Loucy (cell line): ENCODE measurements at regions not wholly inside any gene's neighbourhood (a gene's known extent, or its start where the extent isn't known, plus 50 kb on each side); places are given as distances from the start of the nearest gene placed in this dataset.

Experiments
- H2AFZ ChIP-seq: fragments of 200-600 bp; sonication (generic); 2 replicates; pipeline ENCODE4 v1.6.0; 2016; ENCODE audit warnings: antibody characterized with exemption, mild to moderate bottlenecking, low read length, moderate library complexity
- H3F3A ChIP-seq: fragments of 200-600 bp; 2 replicates; pipeline ENCODE4 v1.6.0; 2016; ENCODE audit warnings: antibody characterized with exemption, low read depth, mild to moderate bottlenecking
- H3K27me3 ChIP-seq: fragments of 200-600 bp; sonication (generic); 2 replicates; pipeline ENCODE4 v1.6.1; 2014; ENCODE audit warnings: low read length, mild to moderate bottlenecking; ENCODE audit not compliant: insufficient read depth, poor library complexity, severe bottlenecking
- H3K36me3 ChIP-seq: fragments of 200-600 bp; sonication (generic); 2 replicates; pipeline ENCODE4 v1.6.1; 2016; ENCODE audit warnings: low read length; ENCODE audit not compliant: insufficient read depth
- H3K4me1 ChIP-seq: fragments of 200-600 bp; sonication (generic); 2 replicates; pipeline ENCODE4 v1.5.1; 2014; ENCODE audit warnings: low read length, mild to moderate bottlenecking; ENCODE audit not compliant: insufficient read depth, poor library complexity, severe bottlenecking
- H3K4me2 ChIP-seq: fragments of 200-600 bp; sonication (generic); 2 replicates; pipeline ENCODE4 v1.6.0; 2014; ENCODE audit warnings: antibody characterized with exemption, low read length, low read depth, mild to moderate bottlenecking; ENCODE audit not compliant: poor library complexity, severe bottlenecking
- H3K4me3 ChIP-seq: fragments of 200-600 bp; sonication (generic); 2 replicates; pipeline ENCODE4 v1.5.1; 2014; ENCODE audit warnings: low read length, mild to moderate bottlenecking, mixed read lengths; ENCODE audit not compliant: poor library complexity, severe bottlenecking
- H3K79me2 ChIP-seq: fragments of 200-600 bp; sonication (generic); 2 replicates; pipeline ENCODE4 v1.6.1; 2014; ENCODE audit warnings: low read length; ENCODE audit not compliant: insufficient read depth
- H3K9ac ChIP-seq: fragments of 200-600 bp; sonication (generic); 2 replicates; pipeline ENCODE4 v1.6.0; 2014; ENCODE audit warnings: mild to moderate bottlenecking, low read depth, low read length, moderate library complexity; ENCODE audit not compliant: poor library complexity, severe bottlenecking
- H3K9me2 ChIP-seq: fragments of 200-600 bp; sonication (generic); replicated peaks from 2 replicates; pipeline ENCODE4 v1.6.1; 2016; ENCODE audit warnings: low read depth, low read length, mixed read lengths
- H3K9me3 ChIP-seq: fragments of 200-600 bp; sonication (generic); 2 replicates; pipeline ENCODE4 v1.6.1; 2014; ENCODE audit warnings: mild to moderate bottlenecking, antibody characterized with exemption, low read length, low read depth; ENCODE audit not compliant: insufficient read depth
- H4K20me1 ChIP-seq: fragments of 200-600 bp; sonication (generic); 2 replicates; pipeline ENCODE4 v1.6.0; 2014; ENCODE audit warnings: antibody characterized with exemption, low read length, mild to moderate bottlenecking; ENCODE audit not compliant: insufficient read depth, poor library complexity, severe bottlenecking
- EZH2phosphoT487 ChIP-seq: fragments of 200-600 bp; IDR thresholded peaks from 2 replicates; pipeline ENCODE4 v1.6.1; 2018; ENCODE audit warnings: antibody characterized with exemption, mild to moderate bottlenecking, moderate library complexity, borderline replicate concordance
- TF ChIP-seq, protein P1 (sequence below): fragments of 200-600 bp; sonication (generic); conservative IDR thresholded peaks from 2 replicates; pipeline ENCODE4 v1.5.1; 2014; ENCODE audit warnings: mild to moderate bottlenecking, antibody characterized with exemption, low read length

DNA sequence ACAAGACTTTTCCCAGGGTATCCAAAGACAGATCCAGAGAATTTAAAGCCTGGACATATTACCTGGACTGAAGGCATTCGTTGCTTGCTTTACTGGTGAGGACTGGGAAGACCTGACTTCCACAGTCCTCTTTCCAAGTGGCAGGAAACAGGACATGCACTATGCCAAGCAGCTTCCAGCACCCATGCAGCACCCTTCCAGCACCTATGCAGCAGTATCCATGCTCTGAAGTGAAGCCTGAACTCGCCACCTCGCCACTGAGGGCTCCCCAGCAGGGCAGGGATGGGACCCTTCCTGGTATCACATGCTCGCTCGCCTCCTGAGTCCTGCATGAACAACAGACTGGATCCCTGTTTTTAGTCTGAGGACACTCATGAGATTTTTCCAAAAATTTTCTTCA is 189.9 kb upstream of the KLF14 start:
- peaks cover 22% of the 10 kb centered on the region for H3K4me1 ChIP-seq
- no peaks in the 10 kb centered on the region for H4K20me1 ChIP-seq
- TF ChIP-seq, protein P1, sequence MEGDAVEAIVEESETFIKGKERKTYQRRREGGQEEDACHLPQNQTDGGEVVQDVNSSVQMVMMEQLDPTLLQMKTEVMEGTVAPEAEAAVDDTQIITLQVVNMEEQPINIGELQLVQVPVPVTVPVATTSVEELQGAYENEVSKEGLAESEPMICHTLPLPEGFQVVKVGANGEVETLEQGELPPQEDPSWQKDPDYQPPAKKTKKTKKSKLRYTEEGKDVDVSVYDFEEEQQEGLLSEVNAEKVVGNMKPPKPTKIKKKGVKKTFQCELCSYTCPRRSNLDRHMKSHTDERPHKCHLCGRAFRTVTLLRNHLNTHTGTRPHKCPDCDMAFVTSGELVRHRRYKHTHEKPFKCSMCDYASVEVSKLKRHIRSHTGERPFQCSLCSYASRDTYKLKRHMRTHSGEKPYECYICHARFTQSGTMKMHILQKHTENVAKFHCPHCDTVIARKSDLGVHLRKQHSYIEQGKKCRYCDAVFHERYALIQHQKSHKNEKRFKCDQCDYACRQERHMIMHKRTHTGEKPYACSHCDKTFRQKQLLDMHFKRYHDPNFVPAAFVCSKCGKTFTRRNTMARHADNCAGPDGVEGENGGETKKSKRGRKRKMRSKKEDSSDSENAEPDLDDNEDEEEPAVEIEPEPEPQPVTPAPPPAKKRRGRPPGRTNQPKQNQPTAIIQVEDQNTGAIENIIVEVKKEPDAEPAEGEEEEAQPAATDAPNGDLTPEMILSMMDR: no peak
- no peak for TF ChIP-seq EZH2phosphoT487
- no peak overlapping the region for H3K4me3 ChIP-seq
- H2AFZ ChIP-seq: no peak overlapping the region
- no peak overlapping the region for H3K9ac ChIP-seq
- H3K9me2 ChIP-seq: no peaks in the 10 kb centered on the region
- no peaks in the 10 kb centered on the region for H3K79me2 ChIP-seq
- no peaks in the 10 kb centered on the region for H3K36me3 ChIP-seq
- H3F3A ChIP-seq: no peaks in the 10 kb centered on the region
- no peaks in the 10 kb centered on the region for H3K27me3 ChIP-seq
- H3K4me2 ChIP-seq: no peak overlapping the region
- H3K9me3 ChIP-seq: no peaks in the 10 kb centered on the region

DNA sequence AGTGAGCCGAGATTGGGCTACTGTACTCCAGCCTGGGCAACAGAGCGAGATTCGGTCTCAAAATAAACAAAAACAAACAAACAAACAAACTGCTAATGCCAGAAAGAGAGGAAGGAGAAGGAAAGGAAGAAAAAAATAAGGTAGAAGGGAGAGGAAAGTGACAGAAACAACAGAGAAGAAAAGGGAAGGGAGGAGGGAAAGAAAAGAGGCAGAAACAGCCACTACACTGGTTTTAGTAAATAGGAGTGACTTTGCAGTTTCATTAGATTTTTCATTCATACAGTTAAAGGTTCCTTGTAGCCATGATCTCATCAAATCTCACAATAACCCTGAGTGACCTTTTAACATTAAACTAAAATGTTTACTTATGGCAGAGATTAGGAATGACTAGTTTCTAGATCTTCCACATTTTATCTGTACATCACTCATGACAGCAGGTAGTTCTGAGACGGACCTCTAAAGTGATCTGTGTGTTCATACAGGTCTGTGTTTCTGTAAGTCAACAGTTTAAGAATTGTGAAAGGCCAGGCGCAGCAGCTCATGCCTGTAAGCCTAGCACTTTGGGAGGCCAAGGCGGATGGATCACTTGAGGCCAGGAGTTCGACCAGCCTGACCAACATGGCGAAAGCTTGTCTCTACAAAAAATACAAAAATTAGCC is 191.3 kb upstream of the KLF14 start:
- peaks cover 19% of the 10 kb centered on the region for H3K4me1 ChIP-seq
- no peaks in the 10 kb centered on the region for H3K9me3 ChIP-seq
- TF ChIP-seq EZH2phosphoT487: no peak
- TF ChIP-seq, protein P1: no peak
- H3F3A ChIP-seq: no peaks in the 10 kb centered on the region
- no peaks in the 10 kb centered on the region for H4K20me1 ChIP-seq
- no peaks in the 10 kb centered on the region for H3K36me3 ChIP-seq
- H2AFZ ChIP-seq: no peak overlapping the region
- H3K79me2 ChIP-seq: no peaks in the 10 kb centered on the region
- H3K4me2 ChIP-seq: no peak overlapping the region
- H3K4me3 ChIP-seq: no peak overlapping the region
- no peak overlapping the region for H3K9ac ChIP-seq
- no peaks in the 10 kb centered on the region for H3K9me2 ChIP-seq
- H3K27me3 ChIP-seq: no peaks in the 10 kb centered on the region

DNA sequence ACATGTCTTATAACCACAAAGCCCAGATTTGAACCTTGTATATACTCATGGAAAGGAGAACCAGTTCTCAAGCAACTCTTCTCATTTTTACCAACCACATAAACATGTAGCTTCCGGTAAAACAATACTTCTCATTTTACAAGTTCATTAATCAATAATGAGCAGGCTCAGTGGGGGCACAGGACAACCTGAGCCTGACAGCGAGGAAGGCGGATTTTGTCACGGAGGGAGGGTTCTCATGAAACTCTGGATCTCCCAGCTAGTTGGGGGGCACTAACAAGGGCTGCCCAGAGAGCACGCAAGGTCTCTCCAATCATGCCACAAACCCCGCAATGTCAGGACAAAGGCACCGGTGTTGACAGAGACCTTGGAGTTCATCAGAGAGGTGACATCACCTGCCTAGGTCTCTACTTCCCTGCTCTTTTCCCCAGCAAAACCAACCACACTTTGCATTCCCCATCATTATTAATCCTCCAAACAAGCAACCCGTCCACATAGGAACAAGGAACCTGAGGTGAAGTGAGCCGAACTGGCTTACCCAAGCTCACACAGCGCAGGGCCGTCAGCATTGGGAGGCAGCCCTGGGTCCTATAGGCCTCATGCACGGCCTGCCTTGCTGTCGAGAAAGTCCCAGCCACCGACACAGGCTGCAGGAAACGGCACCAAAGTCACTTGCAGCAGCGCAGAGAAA is 192.1 kb upstream of the KLF14 start:
- no peaks in the 10 kb centered on the region for H3K9me3 ChIP-seq
- no peaks in the 10 kb centered on the region for H3F3A ChIP-seq
- no peaks in the 10 kb centered on the region for H3K27me3 ChIP-seq
- H3K9me2 ChIP-seq: no peaks in the 10 kb centered on the region
- H4K20me1 ChIP-seq: no peaks in the 10 kb centered on the region
- peaks cover 22% of the 10 kb centered on the region for H3K4me1 ChIP-seq
- H3K79me2 ChIP-seq: no peaks in the 10 kb centered on the region
- TF ChIP-seq, protein P1: no peak
- TF ChIP-seq EZH2phosphoT487: no peak
- H3K4me2 ChIP-seq: no peak overlapping the region
- no peak overlapping the region for H3K9ac ChIP-seq
- no peak overlapping the region for H3K4me3 ChIP-seq
- no peaks in the 10 kb centered on the region for H3K36me3 ChIP-seq
- H2AFZ ChIP-seq: no peak overlapping the region
